ENCODE measurements at regions not wholly inside any gene's neighbourhood (a gene's known extent, or its start where the extent isn't known, plus 50 kb on each side); places are given as distances from the start of the nearest gene placed in this dataset.

DNA sequence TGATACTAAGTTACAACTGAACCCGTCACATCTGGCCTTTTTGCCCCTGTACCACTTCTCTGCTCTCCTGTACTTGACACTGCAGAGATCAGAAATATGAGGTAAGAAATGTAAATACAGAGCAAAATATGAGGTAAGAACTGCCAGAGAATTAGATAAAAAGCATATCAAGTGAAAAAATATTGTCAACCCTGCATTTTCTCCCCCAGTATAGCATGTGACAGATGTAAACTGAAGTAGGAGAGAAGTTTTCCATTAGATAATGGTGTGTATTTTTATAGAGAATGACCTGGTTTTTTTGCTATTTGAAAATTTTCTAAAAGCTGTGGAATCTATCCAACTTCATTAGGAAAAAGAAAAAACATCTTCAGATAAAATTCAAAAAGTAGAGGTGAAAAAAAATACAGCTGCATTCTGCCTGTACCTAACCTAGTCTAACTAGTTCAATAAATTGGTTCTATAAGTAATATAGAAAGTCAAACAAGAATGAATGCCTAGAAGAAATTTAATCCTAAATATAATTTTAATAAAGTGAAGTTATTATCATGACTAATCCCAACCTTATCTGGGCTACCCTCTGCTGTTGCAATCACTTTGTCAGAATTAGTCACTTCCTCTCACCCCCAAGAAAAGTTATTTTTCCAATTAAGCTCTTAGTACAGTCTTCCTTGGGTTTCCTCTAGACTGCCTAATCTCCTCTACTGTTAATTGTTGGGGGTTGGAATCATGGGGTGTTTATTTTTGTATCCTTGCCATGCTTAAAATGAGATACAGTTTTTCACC lies 210.0 kb downstream of the RASSF9 start:
- no peak for TF ChIP-seq CTCF (conservative IDR thresholded peaks at IDR 0.05; ENCODE audit: low read length)
- TF ChIP-seq EZH2phosphoT487 (IDR thresholded peaks at IDR 0.05; ENCODE audit: borderline replicate concordance) = no peak

Measured in Loucy (cell line).